Thymus (tissue), 11 donors: ENCODE measurements at regions not wholly inside any gene's neighbourhood (a gene's known extent, or its start where the extent isn't known, plus 50 kb on each side); places are given as distances from the start of the nearest gene placed in this dataset.

Experiments used
- DNase-seq, 9 donors: peaks; one replicate each; pipeline ENCODE4 v3.0.0-alpha.2; 2013; ENCODE audit warnings: low spot score in 9 of 9, low read depth in 6 of 9, missing footprints in 1 of 9
- H3K27ac ChIP-seq, 2 donors: one replicate each; pipeline ENCODE4 v1.5.1; 2013; ENCODE audit warnings: control low read depth in 1 of 2, low read depth in 1 of 2, low read length in 1 of 2, mild to moderate bottlenecking in 1 of 2, moderate library complexity in 1 of 2
- H3K27me3 ChIP-seq, 2 donors: one replicate each; pipeline ENCODE4 v1.5.1; 2013; ENCODE audit warnings: low read length in 1 of 2; ENCODE audit not compliant: control insufficient read depth in 2 of 2, insufficient read depth in 1 of 2
- H3K36me3 ChIP-seq, 2 donors: one replicate each; pipeline ENCODE4 v1.5.1; 2013; ENCODE audit warnings: low read length in 1 of 2, mild to moderate bottlenecking in 1 of 2, moderate library complexity in 1 of 2; ENCODE audit not compliant: control insufficient read depth in 2 of 2, insufficient read depth in 2 of 2
- H3K4me1 ChIP-seq, 2 donors: one replicate each; pipeline ENCODE4 v1.5.1; 2013; ENCODE audit warnings: low read length in 2 of 2; ENCODE audit not compliant: control insufficient read depth in 2 of 2, insufficient read depth in 2 of 2
- H3K4me3 ChIP-seq, 2 donors: one replicate each; pipeline ENCODE4 v1.5.1; 2013; ENCODE audit warnings: low read length in 2 of 2, control low read depth in 1 of 2, mild to moderate bottlenecking in 1 of 2
- H3K9me3 ChIP-seq, 2 donors: one replicate each; pipeline ENCODE4 v1.5.1; 2013; ENCODE audit warnings: low read length in 1 of 2, mild to moderate bottlenecking in 1 of 2; ENCODE audit not compliant: control insufficient read depth in 2 of 2, insufficient read depth in 1 of 2
- WGBS: extraction: QIAGEN DNeasy Blood & Tissue Kit; methylation state at CpG from one replicate; pipeline ENCODE4 v1.1.7; 2013; 5-methylcytosine and 5-hydroxymethylcytosine counted together
- donor health status: healthy.

DNA sequence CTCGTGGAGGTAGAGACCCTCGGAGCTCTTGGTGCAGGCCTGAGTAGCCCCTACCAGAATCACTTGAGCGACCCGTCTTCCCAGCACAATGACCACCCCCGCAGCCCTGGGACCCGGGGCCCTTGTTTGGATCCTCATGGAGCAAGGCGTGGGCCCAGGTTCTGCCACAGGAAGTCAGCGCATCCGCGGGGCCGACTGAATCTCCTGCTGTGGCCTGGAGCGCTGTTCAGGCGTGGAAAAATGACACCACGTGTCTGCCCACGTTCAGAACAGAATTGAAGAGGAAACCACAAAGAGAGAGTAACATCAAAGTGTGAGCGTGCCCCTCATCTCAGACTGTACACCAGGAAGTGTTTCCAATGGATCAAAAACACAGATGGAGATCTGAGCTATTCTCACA lies 1479.2 kb downstream of the TBC1D22A start:
- H3K4me3 ChIP-seq: no peak overlapping the region
- H3K27me3 ChIP-seq: no peaks in the 10 kb centered on the region
- peaks cover 46 to 63% of the 10 kb centered on the region in 2 donors for H3K4me1 ChIP-seq
- 23% methylated on average over 16 of the region's 16 CpGs for WGBS
- H3K27ac ChIP-seq: no peak overlapping the region
- DNase-seq: peak in 8 of 9 donors; percentile 22 to 76 (median 44)
- no peaks in the 10 kb centered on the region for H3K9me3 ChIP-seq
- no peaks in the 10 kb centered on the region for H3K36me3 ChIP-seq

DNA sequence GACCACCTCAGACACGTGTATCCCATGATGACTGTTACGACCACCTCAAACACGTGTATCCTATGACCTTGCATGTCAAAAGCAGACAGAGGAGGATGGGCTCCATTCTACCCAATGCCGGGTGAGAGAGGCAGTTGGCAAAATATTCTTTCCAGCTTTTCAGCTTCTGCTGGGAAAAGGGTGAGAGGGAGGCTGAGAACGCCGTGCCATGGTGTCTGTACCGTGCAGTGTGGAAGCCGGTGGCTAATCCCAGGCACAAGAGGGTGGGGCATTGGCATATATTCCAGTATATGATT lies 1478.4 kb downstream of the TBC1D22A start:
- Histone ChIP-seq H3K4me1 (peaks cover 46 to 57% of the 10 kb centered on the region in 2 donors), H3K27ac (no peak overlapping the region), H3K4me3 (no peak overlapping the region), H3K9me3 (no peaks in the 10 kb centered on the region), H3K27me3 (no peaks in the 10 kb centered on the region), H3K36me3 (no peaks in the 10 kb centered on the region)
- peak in 1 of 9 donors; percentile 5 for DNase-seq
- 97% methylated on average over 8 of the region's 8 CpGs for WGBS

DNA sequence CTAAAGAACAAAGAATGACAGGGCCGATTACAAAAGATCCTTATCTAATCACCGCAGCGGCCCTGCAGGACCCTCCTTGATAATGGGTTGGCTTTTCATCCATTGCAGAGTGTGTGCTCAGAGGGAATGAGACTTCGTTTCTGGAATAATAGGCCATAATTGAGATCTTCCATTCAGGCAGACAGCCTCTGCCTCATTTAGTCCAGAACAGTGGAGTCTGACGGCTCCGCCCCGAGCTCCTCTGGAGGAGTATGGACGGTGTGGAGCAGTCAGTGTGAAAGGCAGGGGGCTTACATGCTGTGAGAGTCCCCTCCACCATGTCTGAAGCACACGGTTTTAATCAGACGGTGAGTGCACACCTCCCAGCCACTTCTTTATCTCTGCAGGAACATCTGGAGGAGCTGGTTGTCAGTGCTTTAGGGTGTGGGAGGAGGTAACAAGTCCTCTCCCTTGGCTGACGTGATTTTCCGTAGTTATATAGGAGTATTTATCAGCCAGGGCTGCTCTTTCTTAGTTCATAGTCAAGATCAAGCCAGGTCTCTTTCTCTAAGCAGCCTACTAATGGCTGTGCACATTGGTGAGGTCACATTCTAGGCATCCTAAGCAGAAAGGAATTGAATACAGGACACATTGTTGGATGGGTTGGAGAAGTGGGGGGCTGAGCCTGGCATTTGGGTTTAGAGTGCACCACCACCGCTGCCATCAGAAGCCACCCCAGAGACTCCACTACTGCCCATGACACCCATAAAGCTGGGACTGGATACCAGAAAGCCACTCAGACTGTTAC lies 1477.9 kb downstream of the TBC1D22A start:
- peak in 1 of 9 donors; percentile 22 for DNase-seq
- WGBS: 71% methylated on average over 13 of the region's 13 CpGs

DNA sequence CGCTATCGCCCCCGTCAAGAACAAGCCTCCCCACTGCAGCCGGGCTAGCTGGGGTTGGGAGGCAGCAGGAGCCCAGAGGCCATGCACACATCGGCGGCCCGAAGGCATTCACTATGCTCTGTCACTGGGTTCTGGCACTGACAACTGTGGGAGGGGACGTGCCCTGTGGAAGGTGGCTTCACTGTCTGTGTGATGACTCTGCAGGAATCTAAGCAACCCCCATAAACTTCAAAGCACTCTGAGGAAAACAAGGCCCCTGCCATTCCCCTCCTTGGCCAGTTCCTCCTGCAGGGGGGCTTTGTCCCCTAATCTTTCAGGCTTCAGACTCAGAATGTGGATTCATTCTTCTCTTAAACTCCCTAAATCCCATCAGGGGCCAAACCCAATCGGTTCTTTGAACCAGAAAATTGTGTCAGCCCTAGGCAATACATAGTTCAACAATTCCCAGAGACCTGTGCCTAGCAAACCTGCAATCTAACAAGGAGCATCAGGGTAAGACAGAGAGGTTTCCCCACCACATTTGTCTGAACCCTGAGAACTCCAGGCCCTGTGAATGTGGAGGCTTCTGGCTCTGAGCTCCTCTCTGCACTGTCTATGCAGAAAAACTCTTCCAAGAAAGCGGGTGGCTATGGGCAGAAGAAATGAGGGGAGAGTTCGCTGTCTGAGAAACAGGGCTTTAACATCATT lies 1477.2 kb downstream of the TBC1D22A start:
- Histone ChIP-seq H3K27me3 (no peaks in the 10 kb centered on the region), H3K4me3 (no peak overlapping the region), H3K4me1 (peaks cover 35 to 46% of the 10 kb centered on the region in 2 donors), H3K9me3 (no peaks in the 10 kb centered on the region), H3K27ac (no peak overlapping the region), H3K36me3 (no peaks in the 10 kb centered on the region)
- WGBS: 48% methylated on average over 11 of the region's 11 CpGs
- peak in 1 of 9 donors; percentile 21 for DNase-seq

More for the DNA sequence above, 1477.9 kb downstream of the TBC1D22A start:
- H3K9me3 ChIP-seq: no peaks in the 10 kb centered on the region
- H3K4me3 ChIP-seq: no peak overlapping the region
- H3K4me1 ChIP-seq: peaks cover 43 to 53% of the 10 kb centered on the region in 2 donors
- no peak overlapping the region for H3K27ac ChIP-seq
- no peaks in the 10 kb centered on the region for H3K27me3 ChIP-seq
- H3K36me3 ChIP-seq: no peaks in the 10 kb centered on the region

DNA sequence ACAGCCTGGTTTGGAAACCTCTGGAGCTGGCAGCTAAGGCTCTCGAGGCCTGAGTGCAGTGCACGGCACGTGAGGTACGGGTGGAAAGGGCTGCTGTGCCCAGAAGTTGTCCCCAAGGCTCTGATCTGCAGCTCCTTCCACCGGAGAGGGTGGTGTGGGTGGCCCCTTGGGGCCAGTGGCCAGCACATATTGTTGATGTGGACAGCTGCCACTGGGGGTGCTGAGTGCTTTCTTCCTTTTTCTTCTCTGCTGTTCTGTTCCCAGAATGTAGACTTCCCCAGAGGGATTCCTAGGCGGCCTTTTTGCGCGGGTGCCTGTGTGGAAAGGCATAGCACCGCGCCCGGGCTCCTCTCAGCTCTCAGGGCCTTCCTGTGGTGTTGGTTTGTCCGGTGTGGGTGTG lies 1476.5 kb downstream of the TBC1D22A start:
- H3K36me3 ChIP-seq: no peaks in the 10 kb centered on the region
- peaks cover 0 to 2% of the 10 kb centered on the region in 2 donors for H3K9me3 ChIP-seq
- H3K4me3 ChIP-seq: no peak overlapping the region
- WGBS: 66% methylated on average over 12 of the region's 12 CpGs
- peaks cover 35 to 44% of the 10 kb centered on the region in 2 donors for H3K4me1 ChIP-seq
- H3K27me3 ChIP-seq: no peaks in the 10 kb centered on the region
- DNase-seq: no peak
- H3K27ac ChIP-seq: no peak overlapping the region

DNA sequence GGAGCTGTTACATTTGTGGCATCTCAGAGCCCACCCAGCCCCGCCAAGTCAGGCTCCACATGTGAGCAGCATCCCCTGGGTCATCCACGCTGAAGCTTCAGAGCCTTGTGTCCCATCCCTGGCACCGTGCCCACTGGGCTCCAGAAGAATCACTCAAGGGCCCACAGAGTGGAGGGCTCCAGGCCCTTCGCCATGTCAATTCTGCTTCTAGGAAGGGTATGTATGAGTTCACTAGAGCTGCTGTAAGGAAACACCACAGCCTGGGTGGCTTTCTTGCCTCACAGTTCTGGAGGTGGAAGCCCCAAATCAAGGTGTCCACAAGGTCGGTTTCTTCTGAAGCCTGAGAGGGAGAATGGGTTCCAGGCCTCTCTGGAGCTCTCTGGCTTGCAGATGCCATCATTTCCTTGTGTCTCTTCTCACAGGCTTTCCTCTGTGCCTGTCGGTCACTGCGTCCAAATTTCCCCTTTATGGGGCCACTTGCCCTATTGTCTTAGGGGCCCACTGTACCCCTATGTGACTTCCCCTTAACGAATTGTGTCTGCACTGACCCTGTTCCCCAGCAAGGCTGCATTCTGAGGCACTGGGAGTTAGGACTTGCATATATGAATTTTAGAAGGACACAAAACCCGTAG lies 1476.0 kb downstream of the TBC1D22A start:
- no peak for DNase-seq
- peaks cover 35 to 44% of the 10 kb centered on the region in 2 donors for H3K4me1 ChIP-seq
- no peak overlapping the region for H3K27ac ChIP-seq
- no peaks in the 10 kb centered on the region for H3K36me3 ChIP-seq
- H3K27me3 ChIP-seq: no peaks in the 10 kb centered on the region
- peaks cover 0 to 4% of the 10 kb centered on the region in 2 donors for H3K9me3 ChIP-seq
- WGBS: 91% methylated on average over 9 of the region's 9 CpGs
- H3K4me3 ChIP-seq: no peak overlapping the region

DNA sequence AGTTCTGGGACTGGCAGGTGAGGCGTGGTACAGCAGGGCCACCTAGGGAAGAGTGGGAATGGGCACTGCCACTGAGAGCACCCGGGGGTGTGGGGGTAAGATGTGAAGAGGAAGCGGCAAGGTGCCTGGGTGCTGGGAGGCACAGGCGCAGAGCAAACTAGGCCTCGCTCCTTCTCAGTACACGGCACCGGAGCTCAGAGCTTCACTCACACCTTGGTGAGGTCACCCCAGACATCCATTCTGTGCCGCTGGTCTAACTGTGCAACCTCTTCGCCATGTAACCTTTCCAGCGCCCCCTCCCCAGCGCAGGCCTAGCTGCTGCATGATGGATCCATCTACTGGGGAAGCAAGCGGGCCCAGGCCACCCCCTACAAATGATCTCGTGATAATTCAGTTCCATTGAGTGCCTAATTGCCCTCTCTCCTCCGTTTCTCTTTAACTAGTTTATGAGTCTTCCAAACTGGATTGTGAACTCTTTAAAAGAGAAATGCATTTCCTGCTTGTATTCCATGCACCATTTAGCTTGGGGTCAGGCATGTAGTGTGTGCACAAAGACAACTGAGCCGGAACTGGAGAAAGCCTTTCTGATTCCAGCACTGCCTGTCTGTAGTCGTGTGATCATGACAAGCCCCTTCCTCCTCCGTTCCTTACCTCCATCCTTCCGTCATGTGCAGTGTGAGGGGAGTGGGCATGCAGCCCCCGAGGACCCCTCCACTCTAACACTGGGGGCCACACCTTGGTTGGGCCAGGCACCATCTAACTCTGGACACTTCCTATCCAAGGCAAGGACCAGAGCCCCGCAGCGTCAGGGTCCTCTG lies 1475.2 kb downstream of the TBC1D22A start:
- no peak overlapping the region for H3K4me3 ChIP-seq
- WGBS: 96% methylated on average over 21 of the region's 21 CpGs
- H3K27me3 ChIP-seq: no peaks in the 10 kb centered on the region
- peaks cover 0 to 4% of the 10 kb centered on the region in 2 donors for H3K9me3 ChIP-seq
- H3K27ac ChIP-seq: no peak overlapping the region
- peaks cover 31 to 40% of the 10 kb centered on the region in 2 donors for H3K4me1 ChIP-seq
- H3K36me3 ChIP-seq: no peaks in the 10 kb centered on the region
- no peak for DNase-seq

DNA sequence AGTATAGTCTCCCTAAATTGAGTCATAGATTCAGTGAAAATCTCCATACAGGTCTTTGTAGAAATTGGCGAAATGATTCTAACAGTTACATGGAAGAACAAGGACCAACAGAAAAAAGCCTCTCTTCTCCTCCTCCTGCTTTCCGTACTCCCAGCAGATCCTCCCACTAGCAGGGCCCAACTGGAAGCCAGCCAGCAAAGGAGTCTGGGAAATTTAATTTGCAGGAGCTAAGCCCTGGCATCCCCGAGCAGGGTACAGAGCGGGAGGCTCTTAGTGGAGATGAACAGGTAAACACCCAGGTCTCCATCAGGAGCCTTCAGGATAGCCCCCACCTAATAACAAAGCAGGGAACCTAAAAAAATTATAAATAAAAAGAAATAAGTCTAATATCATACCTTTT lies 1473.8 kb downstream of the TBC1D22A start:
- WGBS: 93% methylated on average over 4 of the region's 4 CpGs
- Histone ChIP-seq H3K4me1 (peaks cover 17 to 26% of the 10 kb centered on the region in 2 donors), H3K9me3 (peaks cover 0 to 4% of the 10 kb centered on the region in 2 donors), H3K27ac (no peak overlapping the region), H3K27me3 (no peaks in the 10 kb centered on the region), H3K36me3 (no peaks in the 10 kb centered on the region), H3K4me3 (no peak overlapping the region)
- no peak for DNase-seq
